ENCODE measurements at regions not wholly inside any gene's neighbourhood (a gene's known extent, or its start where the extent isn't known, plus 50 kb on each side); places are given as distances from the start of the nearest gene placed in this dataset.

DNA sequence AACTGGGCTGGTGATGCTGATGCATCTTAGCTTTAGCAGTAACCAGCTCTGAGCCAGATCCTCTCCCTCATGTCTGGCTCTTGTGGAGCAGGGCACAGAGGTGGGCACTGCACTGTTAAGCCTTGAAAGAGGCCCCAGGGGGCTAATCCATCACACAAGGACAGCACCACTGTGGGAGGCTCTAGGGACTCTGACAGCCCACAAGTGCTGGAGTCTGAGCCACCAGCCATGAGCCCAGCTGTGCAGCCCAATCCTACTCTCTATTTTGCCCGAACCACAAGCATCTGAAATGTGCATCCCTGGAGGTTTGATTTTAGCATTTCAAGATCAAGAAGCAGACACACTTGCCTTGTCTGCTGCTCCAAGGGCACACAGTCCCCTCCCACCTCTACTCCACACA lies 407.1 kb upstream of the TRPC7 start:
- TF ChIP-seq, protein P1, sequence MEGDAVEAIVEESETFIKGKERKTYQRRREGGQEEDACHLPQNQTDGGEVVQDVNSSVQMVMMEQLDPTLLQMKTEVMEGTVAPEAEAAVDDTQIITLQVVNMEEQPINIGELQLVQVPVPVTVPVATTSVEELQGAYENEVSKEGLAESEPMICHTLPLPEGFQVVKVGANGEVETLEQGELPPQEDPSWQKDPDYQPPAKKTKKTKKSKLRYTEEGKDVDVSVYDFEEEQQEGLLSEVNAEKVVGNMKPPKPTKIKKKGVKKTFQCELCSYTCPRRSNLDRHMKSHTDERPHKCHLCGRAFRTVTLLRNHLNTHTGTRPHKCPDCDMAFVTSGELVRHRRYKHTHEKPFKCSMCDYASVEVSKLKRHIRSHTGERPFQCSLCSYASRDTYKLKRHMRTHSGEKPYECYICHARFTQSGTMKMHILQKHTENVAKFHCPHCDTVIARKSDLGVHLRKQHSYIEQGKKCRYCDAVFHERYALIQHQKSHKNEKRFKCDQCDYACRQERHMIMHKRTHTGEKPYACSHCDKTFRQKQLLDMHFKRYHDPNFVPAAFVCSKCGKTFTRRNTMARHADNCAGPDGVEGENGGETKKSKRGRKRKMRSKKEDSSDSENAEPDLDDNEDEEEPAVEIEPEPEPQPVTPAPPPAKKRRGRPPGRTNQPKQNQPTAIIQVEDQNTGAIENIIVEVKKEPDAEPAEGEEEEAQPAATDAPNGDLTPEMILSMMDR (IDR thresholded peaks at IDR 0.05) = no peak
- TF ChIP-seq POLR2A (IDR thresholded peaks at IDR 0.05) = no peak
- no peaks in the 10 kb centered on the region for H3K36me3 ChIP-seq
- H3K4me3 ChIP-seq = no peak overlapping the region
- no peaks in the 10 kb centered on the region for H3K27me3 ChIP-seq
- H3K9me3 ChIP-seq = no peaks in the 10 kb centered on the region
- H3K27ac ChIP-seq = no peak overlapping the region
- no peak for DNase-seq
- H3K4me1 ChIP-seq = no peaks in the 10 kb centered on the region

DNA sequence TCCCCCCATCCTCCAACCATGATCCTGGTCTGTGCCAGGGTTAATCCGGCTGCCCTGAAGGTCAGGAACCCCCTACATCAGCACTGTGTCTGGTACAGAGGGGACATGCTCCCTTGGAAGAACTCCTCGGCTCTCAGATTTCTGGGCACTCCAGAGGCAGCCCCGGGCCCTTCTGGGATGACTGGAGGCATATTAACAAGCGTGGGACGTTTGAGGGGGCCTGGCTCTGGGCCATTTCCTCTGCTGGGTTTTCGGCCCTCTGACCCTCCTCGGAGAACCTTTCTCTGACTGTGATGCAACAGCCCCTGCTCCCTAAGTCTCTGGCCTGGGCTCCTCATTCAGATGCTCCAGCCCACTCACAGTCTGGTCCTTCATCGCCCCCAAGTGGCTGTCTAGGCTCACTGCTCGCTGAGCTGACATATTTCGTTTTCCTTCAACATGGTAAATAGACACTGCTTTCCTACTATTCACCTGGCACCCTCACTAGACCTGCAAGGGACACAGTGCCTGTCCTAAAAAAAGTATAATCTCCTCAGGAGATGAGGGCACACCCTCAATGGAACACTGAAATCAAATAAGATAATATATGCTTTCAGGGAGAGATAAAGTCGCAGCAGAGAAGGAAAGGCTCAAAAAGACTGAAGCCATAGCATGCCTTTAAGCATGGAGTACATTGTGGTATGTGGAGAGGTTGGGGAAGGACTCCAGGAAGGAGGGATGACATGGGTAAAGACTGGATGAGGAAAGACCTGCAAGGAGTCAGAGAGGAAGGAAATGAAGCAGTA lies 404.7 kb upstream of the TRPC7 start:
- Histone ChIP-seq H3K4me3 (no peak overlapping the region), H3K9me3 (no peaks in the 10 kb centered on the region), H3K27me3 (no peaks in the 10 kb centered on the region), H3K36me3 (no peaks in the 10 kb centered on the region), H3K27ac (no peak overlapping the region), H3K4me1 (no peaks in the 10 kb centered on the region)
- TF ChIP-seq, protein P1 (IDR thresholded peaks at IDR 0.05) = peak in 4 of 6 experiments; percentile 29 to 57 (median 54)
- TF ChIP-seq POLR2A (IDR thresholded peaks at IDR 0.05) = no peak
- peak in 1 of 3 donors; percentile 63 for DNase-seq

DNA sequence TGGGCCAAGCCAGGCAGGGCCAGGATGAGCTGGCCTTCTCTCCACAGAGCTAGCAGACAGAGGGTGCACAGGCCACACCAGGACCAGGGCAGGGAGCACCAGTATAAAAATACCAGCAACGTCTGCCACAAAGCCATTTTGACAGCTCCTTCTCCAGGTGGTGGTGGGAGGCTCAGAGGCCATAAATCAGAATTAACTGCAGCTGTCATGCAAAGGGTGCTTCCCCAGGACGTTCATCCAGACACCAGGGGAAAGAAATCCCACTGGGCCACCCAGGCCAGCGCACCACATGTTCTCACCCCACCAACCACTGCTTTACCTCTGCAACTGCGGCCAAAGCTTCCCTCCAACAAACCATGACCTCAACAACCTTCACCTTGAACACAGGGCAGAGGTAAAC lies 403.7 kb upstream of the TRPC7 start:
- TF ChIP-seq, protein P1 (IDR thresholded peaks at IDR 0.05) = no peak
- TF ChIP-seq POLR2A (IDR thresholded peaks at IDR 0.05) = no peak
- Histone ChIP-seq H3K27ac (no peak overlapping the region), H3K27me3 (no peaks in the 10 kb centered on the region), H3K36me3 (no peaks in the 10 kb centered on the region), H3K4me1 (no peaks in the 10 kb centered on the region), H3K4me3 (no peak overlapping the region), H3K9me3 (no peaks in the 10 kb centered on the region)
- no peak for DNase-seq

DNA sequence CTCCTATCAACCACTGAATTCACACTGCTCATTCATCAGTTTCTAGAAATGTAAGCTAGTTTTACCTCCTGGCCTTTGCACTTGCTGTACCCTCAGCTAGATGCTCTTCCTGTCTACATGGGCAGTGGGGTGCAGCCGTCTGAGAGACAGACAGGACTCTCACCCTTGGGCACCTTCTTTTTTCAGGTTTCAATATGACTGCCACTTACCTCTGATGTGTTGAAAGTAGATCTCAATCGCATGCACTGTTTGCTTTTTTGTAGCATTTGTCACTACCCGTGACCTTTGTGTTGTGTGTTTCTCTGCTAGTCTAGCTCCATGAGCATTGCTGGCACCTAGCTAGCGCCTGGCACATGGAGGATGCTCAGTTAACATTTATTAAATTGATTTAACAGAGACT lies 403.1 kb upstream of the TRPC7 start:
- Histone ChIP-seq H3K36me3 (no peaks in the 10 kb centered on the region), H3K9me3 (no peaks in the 10 kb centered on the region), H3K4me3 (no peak overlapping the region), H3K27me3 (no peaks in the 10 kb centered on the region), H3K27ac (no peak overlapping the region), H3K4me1 (no peaks in the 10 kb centered on the region)
- TF ChIP-seq, protein P1 (IDR thresholded peaks at IDR 0.05) = no peak
- no peak for TF ChIP-seq POLR2A (IDR thresholded peaks at IDR 0.05)
- DNase-seq = no peak

DNA sequence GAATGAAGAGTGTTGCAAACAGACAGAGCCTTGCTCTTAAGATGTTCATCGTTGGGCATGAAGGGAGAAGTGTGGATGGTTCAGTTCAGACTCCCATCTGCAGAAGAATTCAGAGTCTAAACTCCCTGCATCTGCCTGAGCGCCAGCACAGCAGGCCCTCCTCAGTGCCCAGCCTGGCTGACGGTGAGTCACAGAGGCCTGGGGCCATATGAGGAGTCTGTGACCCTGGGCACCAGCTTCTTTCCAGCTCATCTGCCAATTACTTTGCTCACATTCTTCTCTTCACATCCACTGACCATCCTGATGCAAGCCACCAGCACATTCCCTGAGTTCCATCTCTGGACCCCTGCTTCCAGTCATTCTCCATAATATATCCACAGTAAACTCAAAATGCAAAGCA lies 401.1 kb upstream of the TRPC7 start:
- Histone ChIP-seq H3K36me3 (no peaks in the 10 kb centered on the region), H3K4me3 (no peak overlapping the region), H3K27me3 (no peaks in the 10 kb centered on the region)

More for the DNA sequence above, 401.1 kb upstream of the TRPC7 start:
- Histone ChIP-seq H3K27ac (no peak overlapping the region), H3K9me3 (no peaks in the 10 kb centered on the region), H3K4me1 (no peaks in the 10 kb centered on the region)
- no peak for DNase-seq
- TF ChIP-seq, protein P1 (IDR thresholded peaks at IDR 0.05) = no peak
- no peak for TF ChIP-seq POLR2A (IDR thresholded peaks at IDR 0.05)

Data from Peyer's patch (tissue), 4 donors.